Dermis blood vessel endothelial cell (primary cell): ENCODE measurements at regions not wholly inside any gene's neighbourhood (a gene's known extent, or its start where the extent isn't known, plus 50 kb on each side); places are given as distances from the start of the nearest gene placed in this dataset.

Experiments
- DNase-seq: peaks from one replicate; pipeline ENCODE4 v3.0.0; 2010

GRCh38 chr13:24085662-24086061 lies 74.9 kb upstream of the SPATA13 start:
- DNase-seq: no peak

- no peak for DNase-seq
These were observed 73.9 kb upstream of the SPATA13 start for GRCh38 chr13:24086642-24087041.

- no peak for DNase-seq
These were observed 72.8 kb upstream of the SPATA13 start for GRCh38 chr13:24087605-24088225.

GRCh38 chr13:24090049-24090448 lies 70.5 kb upstream of the SPATA13 start:
- DNase-seq: no peak

GRCh38 chr13:24091080-24091479 lies 69.4 kb upstream of the SPATA13 start:
- no peak for DNase-seq

GRCh38 chr13:24092108-24092507 lies 68.4 kb upstream of the SPATA13 start:
- no peak for DNase-seq

GRCh38 chr13:24093047-24093446 lies 67.5 kb upstream of the SPATA13 start:
- no peak for DNase-seq

GRCh38 chr13:24096659-24097058 lies 63.9 kb upstream of the SPATA13 start:
- DNase-seq: no peak

GRCh38 chr13:24097064-24097463 lies 63.5 kb upstream of the SPATA13 start:
- no peak for DNase-seq

GRCh38 chr13:24097667-24098066 lies 62.9 kb upstream of the SPATA13 start:
- DNase-seq: no peak

- DNase-seq: no peak
These were observed 61.0 kb upstream of the SPATA13 start for GRCh38 chr13:24099490-24099889.

GRCh38 chr13:24100188-24100587 lies 60.3 kb upstream of the SPATA13 start:
- no peak for DNase-seq

GRCh38 chr13:24103782-24104372 lies 56.6 kb upstream of the SPATA13 start:
- no peak for DNase-seq

GRCh38 chr13:24104723-24105122 lies 55.8 kb upstream of the SPATA13 start:
- no peak for DNase-seq

GRCh38 chr13:24106429-24106828 lies 54.1 kb upstream of the SPATA13 start:
- DNase-seq: no peak

GRCh38 chr13:24107955-24108614 lies 52.4 kb upstream of the SPATA13 start:
- DNase-seq: no peak

- no peak for DNase-seq
These were observed 51.9 kb upstream of the SPATA13 start for GRCh38 chr13:24108615-24108965.

GRCh38 chr13:24110011-24110410 lies 50.5 kb upstream of the SPATA13 start:
- DNase-seq: no peak
